ENCODE measurements at regions not wholly inside any gene's neighbourhood (a gene's known extent, or its start where the extent isn't known, plus 50 kb on each side); places are given as distances from the start of the nearest gene placed in this dataset.

DNA sequence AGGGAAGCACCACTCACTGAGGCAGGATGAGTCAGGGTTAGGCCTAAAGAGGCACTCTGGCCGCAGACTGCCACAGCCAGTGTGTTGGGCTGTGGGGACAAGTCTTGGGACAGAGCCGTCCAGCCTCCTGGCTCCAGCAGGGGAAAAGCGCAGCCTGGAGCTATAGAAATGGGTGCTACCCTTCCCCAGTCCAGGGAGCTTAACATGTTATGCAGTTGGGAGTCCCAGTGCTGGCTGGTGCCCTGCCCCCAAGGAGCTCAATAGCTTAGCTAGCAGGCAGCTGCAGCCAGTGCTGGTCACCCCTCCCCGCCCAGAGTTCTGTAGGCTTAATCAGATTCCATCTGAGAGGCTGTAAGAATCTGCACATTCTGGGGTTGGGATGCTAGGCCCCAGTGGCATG lies 399.6 kb upstream of the TUSC1 start:
- 71% methylated on average over 4 of the region's 4 CpGs for WGBS (ENCODE audit: low lambda C conversion rate)
- no peak for DNase-seq
- ChIA-PET CTCF (no interaction called here), POLR2A (no interaction called here)
- no peaks in the 10 kb centered on the region for H4K20me1 ChIP-seq (ENCODE audit: insufficient read depth)
- H3K9me3 ChIP-seq: no peaks in the 10 kb centered on the region
- no peak overlapping the region for H3K4me3 ChIP-seq (ENCODE audit: low read depth in 2 of 2, low read length in 1 of 2)
- H2AFZ ChIP-seq (ENCODE audit: low read depth): no peak overlapping the region
- TF ChIP-seq YY1 (IDR thresholded peaks at IDR 0.05; ENCODE audit: low read depth) (no peak), TAF1 (IDR thresholded peaks at IDR 0.05; ENCODE audit: borderline replicate concordance, low read depth, low read length) (no peak), FOXJ3 (CRISPR knock-in tag; IDR thresholded peaks at IDR 0.05) (no peak), GABPA (IDR thresholded peaks at IDR 0.05; ENCODE audit: low read depth) (no peak), CHD2 (IDR thresholded peaks at IDR 0.05; ENCODE audit: low read length, partially characterized antibody) (no peak), MXI1 (IDR thresholded peaks at IDR 0.05; ENCODE audit: low read depth, low read length) (no peak)
- TF ChIP-seq, protein P1, sequence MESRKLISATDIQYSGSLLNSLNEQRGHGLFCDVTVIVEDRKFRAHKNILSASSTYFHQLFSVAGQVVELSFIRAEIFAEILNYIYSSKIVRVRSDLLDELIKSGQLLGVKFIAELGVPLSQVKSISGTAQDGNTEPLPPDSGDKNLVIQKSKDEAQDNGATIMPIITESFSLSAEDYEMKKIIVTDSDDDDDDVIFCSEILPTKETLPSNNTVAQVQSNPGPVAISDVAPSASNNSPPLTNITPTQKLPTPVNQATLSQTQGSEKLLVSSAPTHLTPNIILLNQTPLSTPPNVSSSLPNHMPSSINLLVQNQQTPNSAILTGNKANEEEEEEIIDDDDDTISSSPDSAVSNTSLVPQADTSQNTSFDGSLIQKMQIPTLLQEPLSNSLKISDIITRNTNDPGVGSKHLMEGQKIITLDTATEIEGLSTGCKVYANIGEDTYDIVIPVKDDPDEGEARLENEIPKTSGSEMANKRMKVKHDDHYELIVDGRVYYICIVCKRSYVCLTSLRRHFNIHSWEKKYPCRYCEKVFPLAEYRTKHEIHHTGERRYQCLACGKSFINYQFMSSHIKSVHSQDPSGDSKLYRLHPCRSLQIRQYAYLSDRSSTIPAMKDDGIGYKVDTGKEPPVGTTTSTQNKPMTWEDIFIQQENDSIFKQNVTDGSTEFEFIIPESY (IDR thresholded peaks at IDR 0.05; ENCODE audit: borderline replicate concordance, low read depth): no peak
- H3K79me2 ChIP-seq (ENCODE audit: insufficient read depth): no peaks in the 10 kb centered on the region
- no peaks in the 10 kb centered on the region for H3K36me3 ChIP-seq (replicated peaks in 1 of 2; ENCODE audit: control insufficient read depth in 1 of 2, insufficient read depth in 2 of 2, low read length in 1 of 2)
- no peak overlapping the region for H3K9ac ChIP-seq
- H3K9me2 ChIP-seq: no peaks in the 10 kb centered on the region
- H3F3A ChIP-seq (replicated peaks; ENCODE audit: insufficient read depth): no peaks in the 10 kb centered on the region
- H3K27me3 ChIP-seq (ENCODE audit: insufficient read depth): no peaks in the 10 kb centered on the region
- H3K27ac ChIP-seq (ENCODE audit: low read depth in 2 of 2, low read length in 1 of 2): no peak overlapping the region
- no peak overlapping the region for H3K4me2 ChIP-seq
- no peaks in the 10 kb centered on the region for H3K4me1 ChIP-seq (ENCODE audit: control insufficient read depth in 1 of 2, insufficient read depth in 2 of 2, low read depth in 1 of 2, low read length in 1 of 2)

DNA sequence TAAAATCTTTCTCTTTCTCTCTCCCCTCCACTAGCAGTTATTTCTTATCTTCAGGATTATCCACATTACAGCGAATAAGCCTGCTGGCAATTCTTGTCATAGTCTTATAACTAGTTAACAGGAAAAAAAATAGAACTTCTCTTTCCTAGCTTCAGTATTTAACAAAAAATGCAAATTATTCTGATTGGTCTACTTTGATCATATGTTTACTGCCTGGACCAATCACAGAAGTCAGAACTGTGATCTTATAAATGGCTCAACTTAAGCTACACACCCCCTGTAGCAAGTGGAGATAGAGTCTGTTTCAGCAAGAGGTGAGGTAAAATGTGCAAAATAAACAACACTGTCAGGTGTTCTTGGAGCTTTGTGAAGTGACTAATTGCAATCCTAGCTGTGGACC lies 389.4 kb upstream of the TUSC1 start:
- H3K9me3 ChIP-seq: no peaks in the 10 kb centered on the region
- H3K4me1 ChIP-seq (ENCODE audit: control insufficient read depth in 1 of 2, insufficient read depth in 2 of 2, low read depth in 1 of 2, low read length in 1 of 2): no peaks in the 10 kb centered on the region
- no peak for TF ChIP-seq POLR2AphosphoS5 (IDR thresholded peaks at IDR 0.05; ENCODE audit: low read depth, low read length)
- TF ChIP-seq GATA2 (CRISPR knock-in tag; IDR thresholded peaks at IDR 0.05): no peak
- TF ChIP-seq EZH2phosphoT487 (IDR thresholded peaks at IDR 0.05; ENCODE audit: borderline replicate concordance, low read depth): no peak
- TF ChIP-seq, protein P2, sequence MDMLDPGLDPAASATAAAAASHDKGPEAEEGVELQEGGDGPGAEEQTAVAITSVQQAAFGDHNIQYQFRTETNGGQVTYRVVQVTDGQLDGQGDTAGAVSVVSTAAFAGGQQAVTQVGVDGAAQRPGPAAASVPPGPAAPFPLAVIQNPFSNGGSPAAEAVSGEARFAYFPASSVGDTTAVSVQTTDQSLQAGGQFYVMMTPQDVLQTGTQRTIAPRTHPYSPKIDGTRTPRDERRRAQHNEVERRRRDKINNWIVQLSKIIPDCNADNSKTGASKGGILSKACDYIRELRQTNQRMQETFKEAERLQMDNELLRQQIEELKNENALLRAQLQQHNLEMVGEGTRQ (IDR thresholded peaks at IDR 0.05; ENCODE audit: borderline replicate concordance, low read depth, low read length): no peak
- TF ChIP-seq SMC3 (IDR thresholded peaks at IDR 0.05; ENCODE audit: low read depth, low read length): no peak
- TF ChIP-seq, protein P3, sequence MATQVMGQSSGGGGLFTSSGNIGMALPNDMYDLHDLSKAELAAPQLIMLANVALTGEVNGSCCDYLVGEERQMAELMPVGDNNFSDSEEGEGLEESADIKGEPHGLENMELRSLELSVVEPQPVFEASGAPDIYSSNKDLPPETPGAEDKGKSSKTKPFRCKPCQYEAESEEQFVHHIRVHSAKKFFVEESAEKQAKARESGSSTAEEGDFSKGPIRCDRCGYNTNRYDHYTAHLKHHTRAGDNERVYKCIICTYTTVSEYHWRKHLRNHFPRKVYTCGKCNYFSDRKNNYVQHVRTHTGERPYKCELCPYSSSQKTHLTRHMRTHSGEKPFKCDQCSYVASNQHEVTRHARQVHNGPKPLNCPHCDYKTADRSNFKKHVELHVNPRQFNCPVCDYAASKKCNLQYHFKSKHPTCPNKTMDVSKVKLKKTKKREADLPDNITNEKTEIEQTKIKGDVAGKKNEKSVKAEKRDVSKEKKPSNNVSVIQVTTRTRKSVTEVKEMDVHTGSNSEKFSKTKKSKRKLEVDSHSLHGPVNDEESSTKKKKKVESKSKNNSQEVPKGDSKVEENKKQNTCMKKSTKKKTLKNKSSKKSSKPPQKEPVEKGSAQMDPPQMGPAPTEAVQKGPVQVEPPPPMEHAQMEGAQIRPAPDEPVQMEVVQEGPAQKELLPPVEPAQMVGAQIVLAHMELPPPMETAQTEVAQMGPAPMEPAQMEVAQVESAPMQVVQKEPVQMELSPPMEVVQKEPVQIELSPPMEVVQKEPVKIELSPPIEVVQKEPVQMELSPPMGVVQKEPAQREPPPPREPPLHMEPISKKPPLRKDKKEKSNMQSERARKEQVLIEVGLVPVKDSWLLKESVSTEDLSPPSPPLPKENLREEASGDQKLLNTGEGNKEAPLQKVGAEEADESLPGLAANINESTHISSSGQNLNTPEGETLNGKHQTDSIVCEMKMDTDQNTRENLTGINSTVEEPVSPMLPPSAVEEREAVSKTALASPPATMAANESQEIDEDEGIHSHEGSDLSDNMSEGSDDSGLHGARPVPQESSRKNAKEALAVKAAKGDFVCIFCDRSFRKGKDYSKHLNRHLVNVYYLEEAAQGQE (IDR thresholded peaks at IDR 0.05; ENCODE audit: low read depth, low read length): no peak
- TF ChIP-seq GABPA (IDR thresholded peaks at IDR 0.05; ENCODE audit: low read depth): no peak
- TF ChIP-seq TEAD4 (IDR thresholded peaks at IDR 0.05; ENCODE audit: borderline replicate concordance, insufficient read depth): no peak
- no peak for TF ChIP-seq RFX5 (IDR thresholded peaks at IDR 0.05; ENCODE audit: low read length)
- TF ChIP-seq, protein P4, sequence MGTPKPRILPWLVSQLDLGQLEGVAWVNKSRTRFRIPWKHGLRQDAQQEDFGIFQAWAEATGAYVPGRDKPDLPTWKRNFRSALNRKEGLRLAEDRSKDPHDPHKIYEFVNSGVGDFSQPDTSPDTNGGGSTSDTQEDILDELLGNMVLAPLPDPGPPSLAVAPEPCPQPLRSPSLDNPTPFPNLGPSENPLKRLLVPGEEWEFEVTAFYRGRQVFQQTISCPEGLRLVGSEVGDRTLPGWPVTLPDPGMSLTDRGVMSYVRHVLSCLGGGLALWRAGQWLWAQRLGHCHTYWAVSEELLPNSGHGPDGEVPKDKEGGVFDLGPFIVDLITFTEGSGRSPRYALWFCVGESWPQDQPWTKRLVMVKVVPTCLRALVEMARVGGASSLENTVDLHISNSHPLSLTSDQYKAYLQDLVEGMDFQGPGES (IDR thresholded peaks at IDR 0.05; ENCODE audit: low read depth, low read length): no peak
- TF ChIP-seq CHD2 (IDR thresholded peaks at IDR 0.05; ENCODE audit: low read length, partially characterized antibody): no peak
- TF ChIP-seq MEF2A (IDR thresholded peaks at IDR 0.05; ENCODE audit: borderline replicate concordance, low read depth): no peak
- no peak for TF ChIP-seq RXRA (IDR thresholded peaks at IDR 0.05; ENCODE audit: borderline replicate concordance, low read depth)
- no peaks in the 10 kb centered on the region for H3K36me3 ChIP-seq (replicated peaks in 1 of 2; ENCODE audit: control insufficient read depth in 1 of 2, insufficient read depth in 2 of 2, low read length in 1 of 2)
- H3K4me3 ChIP-seq (ENCODE audit: low read depth in 2 of 2, low read length in 1 of 2): no peak overlapping the region
- H2AFZ ChIP-seq (ENCODE audit: low read depth): no peak overlapping the region
- H3K9me2 ChIP-seq: no peaks in the 10 kb centered on the region
- no peaks in the 10 kb centered on the region for H3K27me3 ChIP-seq (ENCODE audit: insufficient read depth)
- POLR2A ChIA-PET: no interaction called here
- no peak overlapping the region for H3K27ac ChIP-seq (ENCODE audit: low read depth in 2 of 2, low read length in 1 of 2)
- WGBS (ENCODE audit: low lambda C conversion rate): 50% methylated on average over 1 of the region's 1 CpG
- H3K9ac ChIP-seq: no peak overlapping the region
- CTCF ChIA-PET: interaction anchor here (0.6 to 1.1 kb wide), 2 partner anchors 12 to 258 kb away, joined by 3 to 4 read pairs; no protein-coding TSS in a partner anchor
- no peak for DNase-seq
- H3K4me2 ChIP-seq: no peak overlapping the region
- H4K20me1 ChIP-seq (ENCODE audit: insufficient read depth): no peaks in the 10 kb centered on the region
- H3K79me2 ChIP-seq (ENCODE audit: insufficient read depth): no peaks in the 10 kb centered on the region
- no peaks in the 10 kb centered on the region for H3F3A ChIP-seq (replicated peaks; ENCODE audit: insufficient read depth)

Measured in SK-N-SH (cell line).